HK-2 (cell line): ENCODE measurements at regions not wholly inside any gene's neighbourhood (a gene's known extent, or its start where the extent isn't known, plus 50 kb on each side); places are given as distances from the start of the nearest gene placed in this dataset.
A peak's percentile ranks its signal among the peaks of the same experiment; 100 is the strongest.
"Not testable (repeated sequence)": the region's sequence is repeated elsewhere in the genome, so short reads cannot be mapped to it uniquely, and the experiment has no call there.

Source experiments
- DNase-seq: peaks from one replicate; pipeline ENCODE4 v3.0.0-alpha.2; 2018; ENCODE audit not compliant: unreplicated experiment

- DNase-seq = no peak
Measured at GRCh38 chr11:112310848-112311247, 50.2 kb upstream of the PLET1 start.

DNA sequence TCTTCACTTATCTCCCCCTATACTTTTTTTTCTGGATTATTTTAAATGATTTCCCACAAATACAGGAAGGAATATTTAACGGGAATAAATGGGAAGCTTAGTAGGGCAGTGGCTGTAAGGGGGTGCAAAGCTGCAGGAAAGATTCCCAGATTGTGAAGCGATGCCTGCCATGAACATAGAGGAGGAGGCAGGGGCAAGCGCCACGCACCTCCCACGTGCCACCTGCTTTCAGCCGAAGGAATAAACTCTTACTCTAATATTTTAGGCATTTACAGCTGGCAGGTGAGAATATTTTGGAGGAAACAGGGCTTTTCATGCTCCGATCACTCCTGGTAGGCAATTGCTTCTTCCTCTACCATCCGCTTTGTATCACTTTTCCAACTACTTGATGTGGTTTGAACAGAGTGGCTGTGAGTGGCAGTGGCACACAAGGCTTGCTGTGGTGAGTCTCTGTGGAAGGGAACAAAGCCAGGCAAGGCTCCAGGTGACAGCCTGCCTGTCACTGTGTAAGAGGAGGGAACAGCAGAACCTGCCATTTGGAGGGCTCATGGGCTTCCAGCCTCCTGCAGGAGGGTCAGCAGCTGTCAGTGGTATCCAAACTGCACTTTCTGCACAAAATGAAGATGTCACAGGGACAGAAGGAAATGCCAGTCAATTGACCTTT is 54.5 kb upstream of the PLET1 start:
- no peak for DNase-seq

DNA sequence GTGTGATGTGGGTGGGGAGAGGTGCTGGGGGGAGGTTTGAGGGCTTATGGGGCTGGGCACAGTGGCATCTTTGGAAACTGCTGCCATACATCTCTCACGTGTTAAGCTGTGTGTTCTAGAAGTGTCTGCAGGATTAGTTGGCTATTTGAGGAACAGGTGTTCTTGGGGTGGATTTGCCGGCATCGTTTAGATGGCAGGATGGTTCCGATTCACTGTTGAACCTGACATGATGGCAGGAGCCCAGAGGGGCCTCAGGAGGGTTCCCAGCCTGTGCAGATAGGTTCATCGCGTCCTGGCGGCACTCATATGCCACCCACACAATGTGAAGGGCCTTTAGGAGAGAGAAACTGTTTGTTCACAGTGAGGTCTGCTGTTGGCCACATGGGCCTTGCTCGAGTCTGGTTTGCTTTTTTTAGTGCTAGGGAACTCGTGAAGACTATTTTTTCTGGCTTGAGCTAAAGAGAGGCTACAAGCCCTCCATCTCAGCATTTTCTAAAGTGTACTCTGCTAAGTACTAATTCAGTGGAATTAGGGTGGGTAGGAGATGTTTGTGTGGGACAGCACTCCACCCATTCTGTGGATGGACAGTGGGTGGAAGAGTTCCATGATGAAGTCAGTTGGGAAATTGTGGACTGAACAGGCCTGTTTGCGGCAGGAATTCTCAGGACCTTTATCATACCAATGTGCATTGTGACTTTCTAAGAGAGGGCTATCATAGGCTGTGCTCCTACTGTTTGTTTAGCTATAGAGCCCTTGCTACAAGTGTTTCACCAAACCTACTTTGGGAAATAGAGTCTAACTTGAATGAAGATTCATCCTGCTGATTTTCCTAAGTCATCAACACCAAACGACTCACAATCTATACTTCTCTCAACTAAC is 55.4 kb upstream of the PLET1 start:
- DNase-seq = no peak

DNA sequence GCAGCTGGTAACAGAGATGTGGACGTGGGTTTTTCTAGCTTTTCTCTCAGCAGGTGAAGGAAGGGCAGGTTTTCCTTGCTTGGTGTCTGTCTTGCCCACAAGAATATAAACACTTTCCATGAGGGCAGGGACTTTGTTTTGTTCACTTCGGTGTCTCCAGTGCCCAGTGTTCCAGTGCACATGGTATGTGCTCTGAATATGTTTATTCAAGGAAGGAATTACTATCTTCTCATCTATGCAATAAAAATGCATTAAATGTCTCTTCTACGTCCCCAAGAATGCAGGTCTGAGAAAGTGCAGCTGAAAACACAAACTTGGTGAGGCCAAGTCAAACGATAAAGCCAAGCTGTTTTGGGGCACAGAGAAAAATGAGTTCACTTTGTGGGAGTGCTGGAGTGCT is 56.3 kb upstream of the PLET1 start:
- DNase-seq = no peak

DNA sequence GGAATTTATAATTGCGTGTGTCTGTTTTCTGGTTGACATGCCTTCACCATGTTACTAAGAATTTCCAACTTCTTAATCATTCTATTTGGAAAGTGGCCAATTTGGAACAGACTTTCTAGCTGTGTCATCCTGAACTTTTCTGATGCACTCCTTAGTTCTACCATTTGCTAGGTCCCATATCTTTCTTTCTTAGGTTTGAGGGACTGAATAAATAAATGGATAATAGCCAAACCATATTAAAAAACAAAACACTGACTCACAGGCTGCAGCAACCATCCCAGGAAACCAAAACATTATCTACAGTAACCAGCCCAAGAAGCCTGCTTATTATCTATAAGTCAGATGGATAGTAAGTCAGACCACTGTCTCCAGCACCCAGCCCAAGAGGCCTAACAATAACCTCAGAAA is 57.5 kb upstream of the PLET1 start:
- no peak for DNase-seq

- DNase-seq = no peak
Measured at GRCh38 chr11:112318661-112319060, 58.0 kb upstream of the PLET1 start.

DNA sequence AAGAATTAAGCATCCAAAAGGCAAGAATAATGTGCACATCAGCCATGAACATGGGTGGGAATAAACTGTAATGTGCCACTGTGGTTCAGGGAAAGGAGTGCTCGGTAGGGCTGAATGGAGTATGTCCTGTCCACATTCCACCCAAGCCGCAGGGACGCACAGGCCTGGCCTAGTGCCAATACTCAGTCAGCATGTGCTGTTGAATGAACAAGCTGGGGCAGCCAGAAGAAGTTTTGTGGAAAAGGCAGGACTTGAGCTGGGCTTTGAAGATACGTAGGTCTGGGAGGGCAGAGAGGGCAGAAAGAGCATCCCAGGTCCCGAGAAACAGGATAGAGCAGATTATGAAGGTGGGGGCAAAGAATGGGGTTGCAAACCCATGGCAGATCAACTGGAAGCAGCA is 60.0 kb upstream of the PLET1 start:
- peak; percentile 58 for DNase-seq

DNA sequence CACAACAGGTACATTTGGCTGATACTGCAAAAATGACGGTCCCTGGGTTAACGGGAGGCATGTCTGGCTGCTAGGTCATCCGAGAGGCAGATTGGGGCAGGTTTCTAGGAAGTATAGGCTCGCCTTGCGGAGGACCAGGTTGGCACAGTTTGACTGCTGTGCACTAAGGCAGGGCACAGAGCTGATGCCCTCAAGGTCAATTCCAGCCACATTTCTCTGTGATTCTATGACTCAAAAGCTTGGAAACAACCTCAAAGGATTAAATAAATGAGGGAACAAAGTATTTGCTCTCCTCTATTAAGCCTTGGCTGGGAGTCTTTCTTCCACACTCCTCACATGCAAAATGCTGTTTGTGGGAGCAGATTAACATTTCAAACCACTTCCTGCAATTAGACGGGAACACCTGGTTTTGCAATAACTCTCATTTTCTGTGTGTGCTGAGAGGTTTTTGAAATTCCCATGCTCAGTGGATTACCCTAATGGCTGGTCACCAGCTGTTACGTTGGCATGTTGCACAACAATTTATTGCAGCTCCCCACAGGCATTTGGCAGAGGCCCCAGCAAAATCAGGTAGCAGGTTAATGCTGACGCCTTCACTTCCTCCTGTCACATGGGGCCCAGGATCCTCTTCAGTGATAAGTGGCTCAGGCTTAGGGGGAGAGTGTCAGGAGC is 61.0 kb upstream of the PLET1 start:
- DNase-seq = peak; percentile 38

DNA sequence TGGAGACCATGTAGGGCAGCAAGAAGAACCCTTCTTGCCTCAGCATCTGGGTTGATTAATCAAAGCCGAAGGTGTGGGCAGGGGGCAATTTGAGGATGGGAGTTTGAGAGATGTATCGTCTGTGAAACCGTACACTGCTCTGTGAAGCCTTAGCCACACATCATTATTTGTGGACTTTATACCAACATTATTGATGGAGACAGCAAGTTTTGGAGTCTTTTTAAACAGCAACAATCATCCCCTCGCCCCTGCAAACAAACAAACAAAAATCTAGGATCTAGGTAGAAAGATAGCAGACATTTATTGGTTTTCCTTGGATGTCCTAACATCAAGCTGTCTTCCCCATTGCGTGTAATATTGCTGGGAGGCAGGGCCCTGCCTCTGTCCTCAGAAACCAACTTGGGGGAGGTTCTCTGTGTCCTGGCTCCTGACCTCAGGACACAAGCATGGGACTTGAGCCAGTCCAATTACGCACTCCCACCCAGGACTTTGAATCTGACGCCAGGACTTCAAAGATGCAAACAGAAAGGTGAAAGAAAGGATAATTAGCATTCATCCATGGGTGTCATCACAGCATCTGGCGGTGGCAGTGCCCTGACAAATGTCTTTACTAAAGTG is 61.6 kb upstream of the PLET1 start:
- DNase-seq = no peak

DNA sequence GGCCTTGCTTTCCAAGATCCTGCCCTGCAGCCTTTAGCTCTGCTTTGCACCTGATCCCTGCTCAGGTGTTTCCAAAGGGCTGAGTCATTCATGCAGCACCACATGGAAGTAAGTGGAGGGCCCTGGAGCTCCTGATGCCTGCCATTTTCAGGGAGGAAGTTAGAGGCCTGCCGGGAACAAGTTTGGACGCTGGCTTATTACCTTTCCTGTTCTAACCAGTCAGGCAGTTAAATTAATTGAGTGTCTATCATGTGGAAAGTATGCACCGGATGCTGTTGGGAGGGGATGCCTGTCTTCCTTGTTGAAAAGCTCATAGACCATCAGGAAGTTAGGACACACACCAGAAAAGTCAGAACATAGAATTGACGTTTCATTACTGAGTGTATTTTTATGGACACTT is 73.7 kb upstream of the PLET1 start:
- no peak for DNase-seq

- DNase-seq = no peak
Measured at GRCh38 chr11:112336356-112336886, 75.8 kb upstream of the PLET1 start.

GRCh38 chr11:112339566-112339965 is 78.9 kb upstream of the PLET1 start:
- DNase-seq = no peak

- DNase-seq = no peak
Measured at GRCh38 chr11:112343368-112344039, 82.8 kb upstream of the PLET1 start.

DNA sequence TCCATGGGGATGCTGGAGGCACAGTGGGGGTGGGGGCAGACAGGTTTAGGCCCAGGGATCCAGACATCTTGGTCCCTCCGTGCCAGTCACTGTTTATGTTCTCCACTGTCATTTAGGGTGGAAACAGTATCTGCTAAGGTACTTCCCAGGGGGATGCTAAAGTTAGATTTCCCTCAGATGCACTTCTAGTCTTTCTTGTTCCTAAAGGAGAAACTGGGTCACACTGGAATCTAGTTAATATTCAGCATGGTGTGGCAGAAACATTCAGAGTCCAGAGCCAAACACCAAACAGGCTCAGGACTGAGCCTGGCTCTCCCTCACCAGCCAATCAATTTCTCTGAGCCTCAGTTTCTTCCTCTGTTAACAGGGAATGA is 83.4 kb upstream of the PLET1 start:
- DNase-seq = no peak

- no peak for DNase-seq
Measured at GRCh38 chr11:112345166-112345565, 84.5 kb upstream of the PLET1 start.

DNA sequence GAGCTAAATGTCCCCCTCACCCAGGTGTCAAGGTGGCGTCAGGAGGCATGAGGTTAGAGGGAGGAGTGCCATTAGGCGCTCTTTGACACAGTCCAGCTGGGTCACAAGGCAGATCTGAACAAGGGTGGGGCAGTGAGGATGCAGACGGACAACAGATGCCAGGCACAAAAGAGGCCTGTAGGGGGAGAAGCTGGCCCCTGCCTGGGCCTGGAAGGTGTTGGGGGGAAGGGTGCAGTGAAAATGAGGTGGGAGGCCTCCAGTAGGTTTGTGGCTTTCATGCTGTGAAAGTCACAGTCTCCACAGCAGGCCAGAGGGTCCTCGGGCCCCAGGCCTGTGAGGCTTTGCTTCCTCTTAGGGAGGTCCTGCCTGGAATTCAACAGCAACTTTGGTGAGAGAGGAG is 85.0 kb upstream of the PLET1 start:
- DNase-seq = no peak

DNA sequence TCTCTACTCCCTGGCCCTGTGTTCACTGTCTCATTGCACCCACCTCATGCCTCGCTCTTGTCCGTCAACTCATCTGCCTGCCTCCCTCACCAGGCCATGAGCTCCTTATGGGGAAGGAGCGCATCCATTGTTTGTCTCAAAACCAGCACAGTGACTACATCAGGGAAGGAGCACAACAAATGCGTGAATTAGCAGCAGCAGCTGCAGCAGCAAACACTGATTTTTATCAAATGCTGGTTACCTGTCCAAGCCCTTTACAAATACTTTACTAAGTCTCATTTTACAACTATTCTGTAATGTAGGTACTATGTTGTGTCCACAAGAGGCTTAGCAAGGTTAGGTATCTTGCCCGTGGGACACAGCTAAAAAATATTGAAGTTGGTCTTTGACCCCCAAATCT is 85.9 kb upstream of the PLET1 start:
- no peak for DNase-seq

DNA sequence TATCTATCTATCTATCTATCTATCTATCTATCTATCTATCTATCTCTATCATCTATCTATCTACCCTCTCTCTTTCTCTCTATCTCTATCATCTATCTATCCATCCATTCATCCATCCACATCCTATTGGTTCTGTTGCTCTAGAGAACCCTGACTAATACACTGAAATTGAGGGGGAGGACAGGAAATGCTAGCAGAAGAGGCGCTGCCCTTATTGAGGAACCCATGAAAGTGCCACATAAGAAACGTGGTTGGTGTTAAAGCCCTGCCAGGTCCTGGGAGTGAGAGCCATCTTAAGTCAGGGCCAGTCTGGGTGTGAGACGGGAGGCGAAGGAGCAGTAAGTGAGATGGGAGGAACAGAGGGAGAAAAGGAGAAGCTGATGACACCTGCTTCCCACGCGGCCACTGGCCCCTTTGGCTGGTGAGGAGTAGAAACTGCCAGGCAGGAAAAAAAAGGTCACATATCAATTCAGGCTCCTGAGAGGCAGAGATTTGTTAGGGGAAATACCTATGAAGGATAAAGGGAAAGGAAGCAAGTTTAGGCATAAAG is 87.9 kb upstream of the PLET1 start:
- DNase-seq = no peak

DNA sequence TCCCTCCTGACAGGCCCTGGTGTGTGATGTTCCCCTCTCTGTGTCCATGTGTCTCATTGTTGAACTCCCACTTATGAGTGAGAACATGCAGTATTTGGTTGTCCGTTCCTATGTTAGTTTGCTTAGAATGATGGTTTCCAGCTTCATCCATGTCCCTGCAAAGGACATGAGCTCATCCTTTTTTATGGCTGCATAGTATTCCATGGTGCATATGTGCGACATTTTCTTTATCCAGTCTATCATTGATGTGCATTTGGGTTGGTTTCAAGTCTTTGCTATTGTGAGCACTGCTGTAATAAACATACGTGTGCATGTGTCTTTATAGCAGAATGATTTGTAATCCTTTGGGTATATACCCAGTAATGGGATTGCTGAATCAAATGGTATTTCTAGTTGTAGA is 90.8 kb upstream of the PLET1 start:
- DNase-seq = not testable (repeated sequence)

DNA sequence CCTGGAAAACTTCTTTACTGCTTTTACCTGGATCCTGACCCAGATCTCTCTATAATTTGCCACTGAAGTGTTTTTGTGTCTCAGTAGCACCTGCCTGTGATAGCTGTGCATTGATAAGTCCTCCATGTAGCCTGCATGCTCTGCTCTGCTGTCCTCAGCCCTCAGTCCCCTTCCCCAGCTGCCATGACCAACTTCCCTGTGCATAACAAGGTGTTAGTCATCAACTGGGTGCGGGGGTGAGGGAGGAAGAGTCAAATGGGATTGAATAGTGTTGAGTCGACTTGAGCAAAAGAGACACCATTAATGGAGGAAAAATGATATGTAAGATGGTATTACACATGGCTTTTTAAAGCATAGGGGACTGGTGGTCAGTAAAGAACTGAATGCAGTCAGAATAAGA is 92.2 kb upstream of the PLET1 start:
- no peak for DNase-seq

- no peak for DNase-seq
Measured at GRCh38 chr11:112354364-112354763, 93.7 kb upstream of the PLET1 start.
